NCI-H146 treated with DMSO at 0.1 percent for 48 hours (cell line): ENCODE measurements at regions not wholly inside any gene's neighbourhood (a gene's known extent, or its start where the extent isn't known, plus 50 kb on each side); places are given as distances from the start of the nearest gene placed in this dataset.
"Not testable (repeated sequence)": the region's sequence is repeated elsewhere in the genome, so short reads cannot be mapped to it uniquely, and the experiment has no call there.

ENCODE experiments used
- DNase-seq: peaks from one replicate; lab custom pipeline; 2025; ENCODE audit not compliant: unreplicated experiment; lab: John Stamatoyannopoulos, UW

GRCh38 chr4:179607003-179607402 lies 2164.8 kb upstream of the AGA start:
- DNase-seq, result no peak

GRCh38 chr4:179615704-179616103 lies 2173.5 kb upstream of the AGA start:
- no peak for DNase-seq

- no peak for DNase-seq
These were observed 2176.7 kb upstream of the AGA start for GRCh38 chr4:179618966-179619365.

- no peak for DNase-seq
These were observed 2182.5 kb upstream of the AGA start for GRCh38 chr4:179624768-179625181.

- no peak for DNase-seq
These were observed 2183.2 kb upstream of the AGA start for GRCh38 chr4:179625406-179625805.

- no peak for DNase-seq
These were observed 2184.4 kb upstream of the AGA start for GRCh38 chr4:179626687-179627086.

GRCh38 chr4:179631321-179631720 lies 2189.1 kb upstream of the AGA start:
- DNase-seq, result no peak

GRCh38 chr4:179634862-179635261 lies 2192.6 kb upstream of the AGA start:
- DNase-seq, result no peak

GRCh38 chr4:179662522-179662921 lies 2220.3 kb upstream of the AGA start:
- no peak for DNase-seq

- no peak for DNase-seq
These were observed 2221.6 kb upstream of the AGA start for GRCh38 chr4:179663641-179664429.

- no peak for DNase-seq
These were observed 2222.3 kb upstream of the AGA start for GRCh38 chr4:179664430-179665027.

GRCh38 chr4:179666226-179666625 lies 2224.0 kb upstream of the AGA start:
- no peak for DNase-seq

- no peak for DNase-seq
These were observed 2229.4 kb upstream of the AGA start for GRCh38 chr4:179671609-179672008.

GRCh38 chr4:179678093-179678814 lies 2236.0 kb upstream of the AGA start:
- no peak for DNase-seq

- DNase-seq, result not testable (repeated sequence)
These were observed 2241.4 kb upstream of the AGA start for GRCh38 chr4:179683661-179684060.

GRCh38 chr4:179692222-179692621 lies 2250.0 kb upstream of the AGA start:
- DNase-seq, result no peak

GRCh38 chr4:179695175-179695574 lies 2252.9 kb upstream of the AGA start:
- no peak for DNase-seq

GRCh38 chr4:179698321-179698720 lies 2256.1 kb upstream of the AGA start:
- no peak for DNase-seq

GRCh38 chr4:179709961-179710624 lies 2267.9 kb upstream of the AGA start:
- no peak for DNase-seq

- DNase-seq, result no peak
These were observed 2277.7 kb upstream of the AGA start for GRCh38 chr4:179719766-179720450.

GRCh38 chr4:179726491-179726890 lies 2284.3 kb upstream of the AGA start:
- not testable (repeated sequence) for DNase-seq
